ENCODE measurements at regions not wholly inside any gene's neighbourhood (a gene's known extent, or its start where the extent isn't known, plus 50 kb on each side); places are given as distances from the start of the nearest gene placed in this dataset.

DNA sequence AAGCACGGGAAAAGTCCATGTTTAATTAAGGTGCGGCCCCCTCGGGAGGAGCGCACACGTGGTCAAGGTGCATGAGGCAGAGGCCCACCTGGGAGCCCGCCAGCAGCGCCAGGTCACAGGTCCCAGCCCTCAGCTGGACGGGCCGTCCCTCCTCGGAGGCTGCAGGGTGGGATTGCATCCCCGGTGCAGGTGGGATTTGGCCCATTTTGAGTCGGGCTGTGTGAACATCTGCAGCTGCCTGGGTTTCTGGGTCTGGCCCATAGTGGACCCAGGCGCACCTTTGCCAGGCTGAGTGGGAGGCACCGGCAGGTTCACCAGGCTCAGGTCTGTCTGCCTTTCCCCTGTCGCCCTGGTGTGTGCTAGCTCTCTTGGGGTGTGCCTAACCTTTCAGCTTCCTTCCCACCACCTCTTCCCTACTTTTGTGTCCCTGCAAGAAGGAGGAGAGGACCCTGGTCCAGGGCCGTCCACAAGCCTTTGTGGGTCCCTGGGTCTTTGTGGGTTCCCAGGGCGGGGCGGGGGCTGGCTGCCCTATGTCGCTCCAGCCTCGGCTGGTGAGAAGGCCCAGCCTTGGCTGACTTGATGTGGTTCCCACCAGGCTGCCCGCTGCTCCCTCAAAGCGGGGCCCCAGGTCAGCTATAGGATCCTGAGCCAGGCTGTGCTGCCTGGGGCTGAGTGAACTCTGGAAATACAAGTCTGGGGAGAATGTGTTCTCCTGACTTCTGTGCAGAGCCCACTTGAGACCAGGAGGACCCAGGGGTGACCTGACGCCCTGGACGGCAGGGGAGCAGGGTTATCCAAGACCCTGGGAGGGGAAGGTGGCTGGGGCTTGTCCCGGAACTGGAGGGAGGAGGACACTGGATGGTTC lies 186.7 kb upstream of the SHH start:
- in situ Hi-C loops (cut with MboI; ENCODE audit: low sequenced_read_pairs): no loop called here
- Histone ChIP-seq H3K27me3 (ENCODE audit: low read depth) (0 out of 2 replicates have a peak, but pooled peaks cover 2% of the 10 kb centered on the region), H3K36me3 (replicated peaks) (no peaks in the 10 kb centered on the region), H3K9me3 (no peaks in the 10 kb centered on the region), H3K4me3 (no peak overlapping the region), H3K4me1 (no peaks in the 10 kb centered on the region)
- no peak for DNase-seq (ENCODE audit: low spot score in 2 of 2)

DNA sequence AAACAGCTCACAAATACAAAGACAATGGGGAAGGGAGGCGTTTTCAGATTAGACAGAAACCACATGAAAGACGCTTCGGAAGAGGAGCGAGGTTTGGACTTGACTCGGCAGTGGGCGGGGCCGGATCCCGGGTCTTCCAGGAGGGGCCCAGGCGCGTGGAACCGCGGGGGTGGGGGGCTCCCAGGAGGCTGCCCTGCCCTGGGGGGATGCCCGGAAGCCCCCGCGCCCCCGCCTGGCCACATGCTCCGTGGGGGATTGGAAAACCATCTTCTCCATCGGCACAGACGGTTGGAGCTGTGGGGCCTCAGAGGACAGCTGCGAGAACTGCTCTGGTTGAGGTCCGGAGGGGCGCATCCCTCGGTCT lies 186.0 kb upstream of the SHH start:
- Histone ChIP-seq H3K9me3 (no peaks in the 10 kb centered on the region), H3K4me3 (no peak overlapping the region), H3K4me1 (no peaks in the 10 kb centered on the region), H3K36me3 (replicated peaks) (no peaks in the 10 kb centered on the region), H3K27me3 (ENCODE audit: low read depth) (0 out of 2 replicates have a peak, but pooled peaks cover 2% of the 10 kb centered on the region)
- no peak for DNase-seq (ENCODE audit: low spot score in 2 of 2)
- in situ Hi-C loops (cut with MboI; ENCODE audit: low sequenced_read_pairs): no loop called here

DNA sequence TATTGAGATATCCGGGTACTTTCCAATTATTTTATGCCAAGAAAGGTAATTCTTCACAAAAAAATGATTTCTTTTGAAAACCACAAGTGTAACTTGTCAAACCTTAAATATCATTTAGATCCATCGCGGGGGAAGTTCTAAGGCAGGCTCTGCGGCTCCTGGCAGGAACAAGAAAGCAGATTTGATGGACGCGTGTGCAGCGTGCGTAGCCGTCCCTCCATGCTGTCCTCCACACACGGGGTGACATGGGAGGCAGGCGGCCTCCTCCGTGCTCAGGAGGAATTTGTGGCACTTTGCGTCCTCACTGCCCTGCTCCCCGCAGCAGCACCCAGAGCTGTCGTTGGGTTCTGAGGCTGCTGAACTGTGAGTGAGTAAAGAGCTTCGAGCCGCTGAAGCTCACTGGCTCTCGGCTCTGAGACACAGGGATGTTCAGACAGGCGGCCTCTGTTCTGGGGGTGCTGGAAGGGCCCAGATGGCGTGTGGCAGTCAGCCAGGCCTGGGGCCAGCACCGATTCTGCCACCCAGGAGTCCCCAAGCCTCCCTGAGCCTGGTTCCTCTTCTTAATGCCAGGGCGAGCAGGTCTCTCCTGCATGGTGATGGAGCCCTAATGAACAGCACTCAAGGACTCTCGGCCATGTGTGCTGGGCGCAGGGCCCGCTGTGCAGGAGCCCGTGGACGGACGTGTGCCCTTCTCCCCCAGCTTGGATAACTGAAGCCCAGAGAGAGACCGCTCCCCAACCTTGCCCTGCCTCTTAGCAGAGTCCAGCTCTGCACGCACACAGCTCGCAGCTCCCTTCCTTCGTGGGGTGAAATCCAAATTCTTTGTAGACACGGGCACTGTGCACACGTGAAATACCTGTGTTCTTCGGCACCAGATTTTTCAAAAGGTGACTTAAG lies 185.4 kb upstream of the SHH start:
- in situ Hi-C loops (cut with MboI; ENCODE audit: low sequenced_read_pairs): no loop called here
- Histone ChIP-seq H3K36me3 (replicated peaks) (no peaks in the 10 kb centered on the region), H3K9me3 (no peaks in the 10 kb centered on the region), H3K4me3 (no peak overlapping the region), H3K27me3 (ENCODE audit: low read depth) (0 out of 2 replicates have a peak, but pooled peaks cover 2% of the 10 kb centered on the region), H3K4me1 (no peaks in the 10 kb centered on the region)
- DNase-seq (ENCODE audit: low spot score in 2 of 2): no peak

DNA sequence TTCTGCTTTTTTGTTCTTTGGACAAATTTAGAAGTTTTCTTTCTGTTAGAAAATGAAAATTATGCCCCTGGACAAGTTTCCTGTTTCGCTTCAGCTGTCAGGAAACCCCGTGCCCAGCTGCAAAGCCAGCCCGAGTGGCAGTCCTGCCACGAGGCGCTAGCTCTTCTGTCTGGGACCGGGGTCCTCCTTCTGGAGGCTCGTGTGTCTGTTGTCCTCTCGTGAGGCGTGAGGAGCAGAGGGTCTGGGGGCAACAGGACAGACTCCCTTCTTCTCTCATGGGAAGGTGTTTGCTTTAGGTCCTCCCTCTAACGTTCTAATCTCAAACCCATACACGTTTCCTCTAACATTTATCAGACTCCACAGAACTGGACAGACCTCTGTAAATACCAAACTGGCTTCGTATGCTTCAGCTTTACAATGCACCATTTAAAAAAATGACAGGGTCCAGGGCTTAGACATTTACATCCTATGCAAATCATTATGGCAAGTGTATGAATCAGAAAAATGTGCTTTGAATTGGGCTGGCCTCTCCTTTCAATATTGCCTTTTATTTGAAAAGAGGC lies 184.5 kb upstream of the SHH start:
- Histone ChIP-seq H3K36me3 (replicated peaks) (no peaks in the 10 kb centered on the region), H3K9me3 (no peaks in the 10 kb centered on the region), H3K4me1 (no peaks in the 10 kb centered on the region), H3K27me3 (ENCODE audit: low read depth) (0 out of 2 replicates have a peak, but pooled peaks cover 2% of the 10 kb centered on the region), H3K4me3 (no peak overlapping the region)
- DNase-seq (ENCODE audit: low spot score in 2 of 2): no peak
- in situ Hi-C loops (cut with MboI; ENCODE audit: low sequenced_read_pairs): no loop called here

DNA sequence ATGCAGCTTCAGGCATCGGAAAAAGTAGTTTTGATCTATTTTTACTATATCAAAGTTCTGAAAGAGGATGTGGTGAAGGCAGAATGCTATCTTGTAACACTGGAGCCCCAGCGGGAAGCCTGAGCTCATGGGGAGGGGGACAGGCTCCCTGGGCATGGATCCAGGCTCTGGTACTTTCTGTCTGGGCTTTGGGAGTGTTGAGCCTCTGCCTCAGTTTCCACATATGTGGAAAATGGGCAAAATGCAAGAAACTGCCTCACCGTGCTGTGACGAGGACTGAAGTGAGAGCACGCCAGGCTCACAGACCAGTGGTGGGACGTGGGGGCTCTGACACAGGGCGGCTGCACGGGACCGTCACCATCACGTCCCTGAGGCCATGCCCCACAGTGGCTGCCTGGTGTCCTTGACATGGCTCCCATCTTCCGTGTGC lies 182.9 kb upstream of the SHH start:
- 0 out of 2 replicates have a peak, but pooled peaks cover 2% of the 10 kb centered on the region for H3K27me3 ChIP-seq (ENCODE audit: low read depth)
- H3K36me3 ChIP-seq (replicated peaks): no peaks in the 10 kb centered on the region
- no peaks in the 10 kb centered on the region for H3K4me1 ChIP-seq
- no peak for DNase-seq (ENCODE audit: low spot score in 2 of 2)
- in situ Hi-C loops (cut with MboI; ENCODE audit: low sequenced_read_pairs): no loop called here
- no peak overlapping the region for H3K4me3 ChIP-seq
- no peaks in the 10 kb centered on the region for H3K9me3 ChIP-seq

DNA sequence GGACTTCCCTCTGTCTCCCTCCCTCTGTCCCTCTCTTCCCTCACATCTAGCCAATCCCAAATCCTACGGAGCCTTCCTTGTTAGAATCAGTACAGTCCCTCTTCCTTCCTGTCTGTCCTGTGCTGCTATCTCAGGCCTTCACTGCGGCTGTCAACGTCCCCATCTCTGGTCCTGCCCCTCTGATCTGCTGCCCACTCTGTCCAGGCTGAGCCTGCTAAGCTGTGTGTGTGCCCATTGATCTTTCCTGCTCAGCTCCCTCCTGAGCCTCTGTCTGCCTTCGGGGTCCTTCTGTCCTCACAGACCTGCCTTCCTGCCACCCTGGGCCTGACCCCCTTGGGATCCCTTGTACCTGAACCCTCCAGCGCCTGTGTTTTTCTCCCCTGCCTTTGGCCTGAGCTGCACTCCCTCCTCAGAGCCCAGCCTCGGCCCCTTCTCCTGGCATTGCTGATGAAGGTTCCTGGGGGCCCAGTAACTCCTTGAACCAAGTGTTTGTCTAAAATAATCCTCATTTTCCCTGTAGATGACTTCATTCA lies 182.1 kb upstream of the SHH start:
- Histone ChIP-seq H3K27me3 (ENCODE audit: low read depth) (0 out of 2 replicates have a peak, but pooled peaks cover 2% of the 10 kb centered on the region), H3K9me3 (no peaks in the 10 kb centered on the region), H3K4me3 (no peak overlapping the region), H3K4me1 (no peaks in the 10 kb centered on the region), H3K36me3 (replicated peaks) (no peaks in the 10 kb centered on the region)
- DNase-seq (ENCODE audit: low spot score in 2 of 2): no peak
- in situ Hi-C loops (cut with MboI; ENCODE audit: low sequenced_read_pairs): no loop called here

DNA sequence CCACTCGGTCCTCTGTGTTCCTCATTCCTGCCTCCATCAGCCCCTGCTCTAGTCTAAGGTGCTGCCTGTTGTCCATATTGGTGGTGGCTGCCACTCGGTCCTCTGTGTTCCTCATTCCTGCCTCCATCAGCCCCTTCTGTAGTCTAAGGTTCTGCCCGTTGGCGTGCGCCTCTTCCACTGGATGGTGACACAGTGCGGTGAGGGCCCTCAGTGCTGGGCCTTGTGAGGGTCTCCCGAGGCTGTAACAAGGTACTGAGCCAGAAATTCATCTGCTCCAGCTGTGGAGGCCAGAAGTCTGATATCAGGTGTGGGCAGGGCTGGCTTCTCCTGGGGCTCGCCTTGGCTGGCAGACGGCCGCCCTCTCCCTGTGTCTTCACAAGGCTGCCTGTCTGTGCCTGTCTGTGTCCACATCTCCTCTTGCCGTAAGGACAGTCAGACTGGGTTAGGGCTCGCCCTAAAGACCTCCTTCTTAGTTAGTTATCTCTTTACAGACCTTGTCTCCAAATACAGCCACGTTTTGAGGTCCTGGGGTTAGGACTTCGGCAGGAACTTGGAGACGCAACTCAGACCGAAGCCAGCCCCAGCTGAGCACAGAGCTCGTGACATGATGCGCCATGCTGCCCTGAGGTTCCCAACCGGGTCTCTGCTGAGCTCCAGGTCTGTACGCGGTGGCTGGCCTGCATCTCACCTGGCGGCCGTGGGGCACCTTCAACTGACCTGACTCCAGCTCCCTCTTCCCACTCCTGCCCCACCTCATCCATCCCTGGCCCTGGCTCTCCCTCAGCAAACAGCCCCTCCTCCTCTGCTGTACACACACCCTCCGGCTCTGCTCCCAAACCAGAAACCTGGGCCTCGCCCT lies 181.4 kb upstream of the SHH start:
- Histone ChIP-seq H3K9me3 (no peaks in the 10 kb centered on the region), H3K27me3 (ENCODE audit: low read depth) (0 out of 2 replicates have a peak, but pooled peaks cover 2% of the 10 kb centered on the region), H3K4me1 (no peaks in the 10 kb centered on the region), H3K4me3 (no peak overlapping the region), H3K36me3 (replicated peaks) (no peaks in the 10 kb centered on the region)
- in situ Hi-C loops (cut with MboI; ENCODE audit: low sequenced_read_pairs): no loop called here
- no peak for DNase-seq (ENCODE audit: low spot score in 2 of 2)

DNA sequence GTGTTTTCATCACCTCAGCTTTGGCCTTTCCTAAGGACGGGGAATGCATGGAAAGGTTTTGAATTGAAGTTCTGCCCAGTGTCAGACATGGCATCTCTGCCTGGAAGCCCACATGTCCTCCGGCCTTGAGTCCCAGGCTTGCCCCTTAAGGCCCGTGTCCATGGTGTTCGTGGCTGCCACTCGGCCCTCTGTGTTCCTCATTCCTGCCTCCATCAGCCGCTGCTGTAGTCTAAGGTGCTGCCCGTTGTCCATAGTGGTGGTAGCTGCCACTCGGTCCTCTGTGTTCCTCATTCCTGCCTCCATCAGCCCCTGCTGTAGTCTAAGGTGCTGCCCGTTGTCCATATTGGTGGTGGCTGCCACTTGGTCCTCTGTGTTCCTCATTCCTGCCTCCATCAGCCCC lies 180.7 kb upstream of the SHH start:
- in situ Hi-C loops (cut with MboI; ENCODE audit: low sequenced_read_pairs): no loop called here
- H3K9me3 ChIP-seq: no peaks in the 10 kb centered on the region
- H3K36me3 ChIP-seq (replicated peaks): no peaks in the 10 kb centered on the region
- no peak overlapping the region for H3K4me3 ChIP-seq
- no peaks in the 10 kb centered on the region for H3K4me1 ChIP-seq
- H3K27me3 ChIP-seq (ENCODE audit: low read depth): 0 out of 2 replicates have a peak, but pooled peaks cover 2% of the 10 kb centered on the region
- no peak for DNase-seq (ENCODE audit: low spot score in 2 of 2)

DNA sequence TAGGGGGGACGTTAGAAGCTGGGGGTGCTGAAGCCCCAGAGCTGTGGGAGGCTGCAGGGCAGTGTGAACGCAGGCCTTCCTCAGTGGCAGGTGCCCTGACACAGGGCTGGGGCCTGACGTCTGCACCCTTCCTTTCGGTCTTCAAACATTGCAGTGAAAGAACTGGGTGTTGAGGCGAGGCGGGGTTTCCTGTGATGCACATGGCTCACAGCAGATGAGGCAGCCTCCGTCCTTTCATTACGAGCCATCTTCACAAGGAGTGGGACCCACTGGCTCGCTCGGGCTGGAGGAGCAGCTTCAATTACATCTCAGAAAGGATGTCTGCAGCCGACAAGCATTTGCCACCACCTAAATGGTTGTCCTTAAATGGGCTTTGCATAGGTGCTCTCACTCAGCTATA lies 180.3 kb upstream of the SHH start:
- Histone ChIP-seq H3K4me3 (no peak overlapping the region), H3K27me3 (ENCODE audit: low read depth) (0 out of 2 replicates have a peak, but pooled peaks cover 2% of the 10 kb centered on the region), H3K9me3 (no peaks in the 10 kb centered on the region), H3K4me1 (no peaks in the 10 kb centered on the region), H3K36me3 (replicated peaks) (no peaks in the 10 kb centered on the region)
- DNase-seq (ENCODE audit: low spot score in 2 of 2): no peak
- in situ Hi-C loops (cut with MboI; ENCODE audit: low sequenced_read_pairs): no loop called here

DNA sequence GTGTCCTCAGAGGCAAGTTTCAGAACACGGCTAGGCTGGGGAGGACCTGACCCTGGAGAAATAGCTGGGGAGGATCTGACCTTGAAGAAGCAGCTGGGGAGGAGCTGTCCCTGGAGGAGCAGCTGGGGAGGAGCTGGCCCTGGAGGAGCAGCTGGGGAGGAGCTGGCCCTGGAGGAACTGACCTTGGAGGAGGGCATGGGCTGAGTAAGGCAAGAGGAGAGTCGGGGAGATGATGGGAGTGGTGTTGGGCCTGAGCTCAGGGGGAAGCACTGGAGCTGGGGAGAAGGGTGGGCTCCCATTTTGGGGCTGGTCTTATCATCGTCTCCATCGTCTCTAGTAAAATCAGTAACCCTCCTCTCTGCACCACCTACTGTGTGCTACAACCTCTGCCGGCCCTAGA lies 179.8 kb upstream of the SHH start:
- Histone ChIP-seq H3K27me3 (ENCODE audit: low read depth) (0 out of 2 replicates have a peak, but pooled peaks cover 2% of the 10 kb centered on the region), H3K9me3 (no peaks in the 10 kb centered on the region), H3K4me1 (no peaks in the 10 kb centered on the region), H3K36me3 (replicated peaks) (no peaks in the 10 kb centered on the region), H3K4me3 (no peak overlapping the region)
- in situ Hi-C loops (cut with MboI; ENCODE audit: low sequenced_read_pairs): no loop called here
- DNase-seq (ENCODE audit: low spot score in 2 of 2): no peak

DNA sequence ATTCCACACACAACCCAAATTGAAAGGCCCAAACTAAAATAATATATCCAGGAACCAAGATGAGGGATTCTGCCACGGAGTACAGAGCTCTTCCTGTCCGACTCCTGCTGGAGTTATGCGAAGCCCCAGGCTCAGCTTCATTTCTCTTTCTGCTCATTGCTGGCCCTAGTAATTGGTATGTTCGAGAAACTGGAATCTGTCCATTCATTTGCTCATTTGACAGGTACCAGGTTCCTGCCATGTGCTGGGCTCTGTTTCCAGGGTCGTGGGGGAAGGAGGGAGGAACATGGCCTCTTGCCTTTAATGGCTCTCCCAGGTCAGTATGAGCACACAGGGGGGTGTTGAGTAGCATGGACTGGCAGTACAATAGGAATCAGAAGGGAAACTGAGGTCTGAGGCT lies 179.2 kb upstream of the SHH start:
- in situ Hi-C loops (cut with MboI; ENCODE audit: low sequenced_read_pairs): no loop called here
- H3K4me1 ChIP-seq: no peaks in the 10 kb centered on the region
- no peak overlapping the region for H3K4me3 ChIP-seq
- H3K27me3 ChIP-seq (ENCODE audit: low read depth): no peaks in the 10 kb centered on the region
- no peak for DNase-seq (ENCODE audit: low spot score in 2 of 2)
- H3K9me3 ChIP-seq: no peaks in the 10 kb centered on the region
- H3K36me3 ChIP-seq (replicated peaks): no peaks in the 10 kb centered on the region

DNA sequence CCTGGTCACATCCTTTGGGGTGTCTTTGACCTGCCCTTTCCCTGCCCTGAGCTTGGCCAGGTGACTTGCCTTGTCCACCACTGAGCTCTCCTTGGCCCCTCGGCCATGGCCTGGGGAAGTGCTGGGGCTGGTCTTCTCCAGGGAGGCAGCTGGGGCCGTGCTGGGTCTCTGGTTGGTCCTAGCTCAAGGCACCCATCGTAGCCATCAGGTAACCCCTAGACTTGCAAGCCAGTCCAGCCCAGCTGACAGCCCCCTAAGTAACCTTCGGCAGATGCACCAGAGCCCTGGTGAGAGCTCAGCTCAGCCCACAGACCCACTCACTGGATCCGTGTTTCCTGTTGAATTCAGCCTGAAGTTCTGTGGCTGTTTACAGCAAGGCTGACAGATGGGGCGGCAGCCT lies 176.2 kb upstream of the SHH start:
- Histone ChIP-seq H3K27me3 (ENCODE audit: low read depth) (no peaks in the 10 kb centered on the region), H3K4me1 (no peaks in the 10 kb centered on the region), H3K4me3 (no peak overlapping the region), H3K36me3 (replicated peaks) (no peaks in the 10 kb centered on the region), H3K9me3 (no peaks in the 10 kb centered on the region)
- DNase-seq (ENCODE audit: low spot score in 2 of 2): no peak
- in situ Hi-C loops (cut with MboI; ENCODE audit: low sequenced_read_pairs): no loop called here

Measured in HAP-1 (cell line).